ENCODE measurements at regions not wholly inside any gene's neighbourhood (a gene's known extent, or its start where the extent isn't known, plus 50 kb on each side); places are given as distances from the start of the nearest gene placed in this dataset.
"Not testable (repeated sequence)": the region's sequence is repeated elsewhere in the genome, so short reads cannot be mapped to it uniquely, and the experiment has no call there.

DNA sequence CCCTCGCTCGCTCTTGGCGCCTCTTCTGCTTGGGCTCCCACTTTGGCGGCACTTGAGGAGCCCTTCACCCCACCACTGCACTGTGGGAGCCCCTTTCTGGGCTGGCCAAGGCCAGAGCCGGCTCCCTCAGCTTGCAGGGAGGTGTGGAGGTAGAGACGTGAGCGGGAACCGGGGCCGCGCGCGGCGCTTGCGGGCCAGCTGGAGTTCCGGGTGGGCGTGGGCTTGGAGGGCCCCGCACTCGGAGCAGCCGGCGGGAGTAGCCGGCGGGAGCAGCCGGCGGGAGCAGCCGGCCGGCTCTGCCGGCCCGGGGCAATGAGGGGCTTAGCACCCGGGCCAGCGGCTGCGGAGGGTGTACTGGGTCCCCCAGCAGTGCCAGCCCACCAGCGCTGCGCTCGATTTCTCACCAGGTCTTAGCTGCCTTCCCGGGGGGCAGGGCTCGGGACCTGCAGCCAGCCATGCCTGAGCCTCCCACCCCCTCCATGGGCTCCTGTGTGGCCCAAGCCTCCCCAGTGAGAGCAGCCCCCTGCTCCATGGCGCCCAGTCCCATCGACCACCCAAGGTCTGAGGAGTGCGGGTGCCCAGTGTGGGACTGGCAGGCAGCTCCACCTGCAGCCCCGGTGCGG, 714.0 kb downstream of the CDH9 start:
- TF ChIP-seq POLR2A (IDR thresholded peaks at IDR 0.05; ENCODE audit: low read depth, low read length); POLR2AphosphoS5 (IDR thresholded peaks at IDR 0.05; ENCODE audit: low read depth, low read length); POU2F2 (IDR thresholded peaks at IDR 0.05; ENCODE audit: low read depth, low read length); TAF1 (IDR thresholded peaks at IDR 0.05; ENCODE audit: low read depth, low read length); SPI1 (IDR thresholded peaks at IDR 0.05; ENCODE audit: low read depth, low read length); PAX5 (IDR thresholded peaks at IDR 0.05; ENCODE audit: insufficient read depth, low read length, severe bottlenecking): not testable (repeated sequence)
